HG03432 (cell line): ENCODE measurements at regions not wholly inside any gene's neighbourhood (a gene's known extent, or its start where the extent isn't known, plus 50 kb on each side); places are given as distances from the start of the nearest gene placed in this dataset.

Experiments
- ATAC-seq: cut with Tn5 transposase; IDR thresholded peaks from one replicate; pipeline ENCODE4 v1.9.1; 2021; ENCODE audit warnings: mild to moderate bottlenecking, moderate library complexity; ENCODE audit not compliant: unreplicated experiment

GRCh38 chr3:106206613-106207012 is 337.8 kb upstream of the CBLB start:
- peak; percentile 43 for ATAC-seq

- ATAC-seq = no peak
Observed at GRCh38 chr3:106208251-106208650, 339.4 kb upstream of the CBLB start.

- ATAC-seq = no peak
Observed at GRCh38 chr3:106208967-106209366, 340.2 kb upstream of the CBLB start.

- no peak for ATAC-seq
Observed at GRCh38 chr3:106209482-106209881, 340.7 kb upstream of the CBLB start.

- no peak for ATAC-seq
Observed at GRCh38 chr3:106210923-106211322, 342.1 kb upstream of the CBLB start.

GRCh38 chr3:106212665-106213222 is 343.9 kb upstream of the CBLB start:
- ATAC-seq = no peak

- ATAC-seq = no peak
Observed at GRCh38 chr3:106213954-106214353, 345.1 kb upstream of the CBLB start.

GRCh38 chr3:106214641-106215040 is 345.8 kb upstream of the CBLB start:
- no peak for ATAC-seq

GRCh38 chr3:106215047-106215446 is 346.2 kb upstream of the CBLB start:
- no peak for ATAC-seq

- no peak for ATAC-seq
Observed at GRCh38 chr3:106217745-106218144, 348.9 kb upstream of the CBLB start.

- ATAC-seq = no peak
Observed at GRCh38 chr3:106227068-106227467, 358.3 kb upstream of the CBLB start.

- ATAC-seq = no peak
Observed at GRCh38 chr3:106228271-106228670, 359.5 kb upstream of the CBLB start.

- no peak for ATAC-seq
Observed at GRCh38 chr3:106229495-106230278, 360.9 kb upstream of the CBLB start.

GRCh38 chr3:106231086-106231485 is 362.3 kb upstream of the CBLB start:
- no peak for ATAC-seq

- no peak for ATAC-seq
Observed at GRCh38 chr3:106232956-106233355, 364.1 kb upstream of the CBLB start.

- ATAC-seq = no peak
Observed at GRCh38 chr3:106239195-106239697, 370.4 kb upstream of the CBLB start.

- ATAC-seq = no peak
Observed at GRCh38 chr3:106241593-106241992, 372.8 kb upstream of the CBLB start.

- peak; percentile 84 for ATAC-seq
Observed at GRCh38 chr3:106242781-106243180, 374.0 kb upstream of the CBLB start.

- no peak for ATAC-seq
Observed at GRCh38 chr3:106245400-106245799, 376.6 kb upstream of the CBLB start.

GRCh38 chr3:106247902-106248684 is 379.3 kb upstream of the CBLB start:
- ATAC-seq = peak; percentile 69

- ATAC-seq = no peak
Observed at GRCh38 chr3:106249159-106249558, 380.3 kb upstream of the CBLB start.

- no peak for ATAC-seq
Observed at GRCh38 chr3:106249981-106250380, 381.2 kb upstream of the CBLB start.
